ENCODE measurements at regions not wholly inside any gene's neighbourhood (a gene's known extent, or its start where the extent isn't known, plus 50 kb on each side); places are given as distances from the start of the nearest gene placed in this dataset.

DNA sequence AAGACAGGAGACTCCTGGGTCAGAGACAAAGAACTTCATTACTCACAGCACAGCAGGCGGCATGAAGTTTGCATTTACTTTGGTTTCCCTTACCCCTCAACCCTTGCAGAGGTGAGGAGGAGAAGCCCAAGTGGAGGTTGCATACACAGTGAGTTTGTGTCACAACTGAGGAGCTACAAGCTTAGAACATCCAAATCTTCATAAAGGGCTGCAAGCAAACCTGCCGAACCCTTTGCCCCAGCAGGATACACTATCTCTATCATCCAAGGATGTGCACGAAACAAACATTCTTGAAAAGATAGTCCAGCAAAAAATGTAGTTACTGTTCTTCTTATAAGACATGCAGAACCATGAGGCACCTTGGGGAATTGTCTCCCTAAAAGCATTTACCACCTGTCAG is 493.5 kb downstream of the SETD4 start:
- H3K4me3 Mint-ChIP-seq: no peak overlapping the region
- H3K27ac Mint-ChIP-seq (ENCODE audit: unreplicated experiment): no peak overlapping the region
- no peaks in the 10 kb centered on the region for H3K36me3 Mint-ChIP-seq (ENCODE audit: low read depth)
- DNase-seq (ENCODE audit: low read depth, low spot score): no peak
- TF ChIP-seq, protein P1, sequence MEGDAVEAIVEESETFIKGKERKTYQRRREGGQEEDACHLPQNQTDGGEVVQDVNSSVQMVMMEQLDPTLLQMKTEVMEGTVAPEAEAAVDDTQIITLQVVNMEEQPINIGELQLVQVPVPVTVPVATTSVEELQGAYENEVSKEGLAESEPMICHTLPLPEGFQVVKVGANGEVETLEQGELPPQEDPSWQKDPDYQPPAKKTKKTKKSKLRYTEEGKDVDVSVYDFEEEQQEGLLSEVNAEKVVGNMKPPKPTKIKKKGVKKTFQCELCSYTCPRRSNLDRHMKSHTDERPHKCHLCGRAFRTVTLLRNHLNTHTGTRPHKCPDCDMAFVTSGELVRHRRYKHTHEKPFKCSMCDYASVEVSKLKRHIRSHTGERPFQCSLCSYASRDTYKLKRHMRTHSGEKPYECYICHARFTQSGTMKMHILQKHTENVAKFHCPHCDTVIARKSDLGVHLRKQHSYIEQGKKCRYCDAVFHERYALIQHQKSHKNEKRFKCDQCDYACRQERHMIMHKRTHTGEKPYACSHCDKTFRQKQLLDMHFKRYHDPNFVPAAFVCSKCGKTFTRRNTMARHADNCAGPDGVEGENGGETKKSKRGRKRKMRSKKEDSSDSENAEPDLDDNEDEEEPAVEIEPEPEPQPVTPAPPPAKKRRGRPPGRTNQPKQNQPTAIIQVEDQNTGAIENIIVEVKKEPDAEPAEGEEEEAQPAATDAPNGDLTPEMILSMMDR (conservative IDR thresholded peaks at IDR 0.05): no peak
- H3K27me3 Mint-ChIP-seq (ENCODE audit: low read depth): no peaks in the 10 kb centered on the region
- H3K4me1 Mint-ChIP-seq: peaks cover 15% of the 10 kb centered on the region
- H3K9me3 Mint-ChIP-seq: peaks cover 5% of the 10 kb centered on the region

DNA sequence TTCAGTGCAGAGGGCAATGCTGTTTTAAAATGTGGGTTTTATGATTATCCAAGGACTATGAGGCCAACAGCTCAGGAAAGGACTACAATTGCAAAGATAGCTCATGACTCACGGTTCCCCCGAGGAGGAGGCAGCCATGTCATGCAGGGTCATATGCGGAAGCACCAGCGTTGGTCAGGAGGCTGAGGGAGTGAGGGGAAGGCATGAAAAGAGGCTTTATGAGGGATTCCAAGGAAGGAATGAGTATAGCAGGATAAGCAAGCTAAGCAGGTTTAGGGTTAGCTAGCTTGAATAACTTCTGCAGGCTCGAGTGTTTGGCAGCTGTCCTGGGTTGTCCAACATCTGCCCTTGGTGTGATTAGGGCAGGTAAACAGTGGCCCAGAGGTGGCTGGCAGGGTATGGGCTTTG is 495.1 kb downstream of the SETD4 start:
- Mint-ChIP-seq H3K27ac (ENCODE audit: unreplicated experiment) (peak overlapping the region; percentile 84), H3K4me1 (peaks cover 15% of the 10 kb centered on the region), H3K36me3 (ENCODE audit: low read depth) (no peaks in the 10 kb centered on the region), H3K27me3 (ENCODE audit: low read depth) (no peaks in the 10 kb centered on the region), H3K4me3 (no peak overlapping the region), H3K9me3 (peaks cover 5% of the 10 kb centered on the region)
- peak; percentile 4 for DNase-seq (ENCODE audit: low read depth, low spot score)
- TF ChIP-seq, protein P1 (conservative IDR thresholded peaks at IDR 0.05): no peak

DNA sequence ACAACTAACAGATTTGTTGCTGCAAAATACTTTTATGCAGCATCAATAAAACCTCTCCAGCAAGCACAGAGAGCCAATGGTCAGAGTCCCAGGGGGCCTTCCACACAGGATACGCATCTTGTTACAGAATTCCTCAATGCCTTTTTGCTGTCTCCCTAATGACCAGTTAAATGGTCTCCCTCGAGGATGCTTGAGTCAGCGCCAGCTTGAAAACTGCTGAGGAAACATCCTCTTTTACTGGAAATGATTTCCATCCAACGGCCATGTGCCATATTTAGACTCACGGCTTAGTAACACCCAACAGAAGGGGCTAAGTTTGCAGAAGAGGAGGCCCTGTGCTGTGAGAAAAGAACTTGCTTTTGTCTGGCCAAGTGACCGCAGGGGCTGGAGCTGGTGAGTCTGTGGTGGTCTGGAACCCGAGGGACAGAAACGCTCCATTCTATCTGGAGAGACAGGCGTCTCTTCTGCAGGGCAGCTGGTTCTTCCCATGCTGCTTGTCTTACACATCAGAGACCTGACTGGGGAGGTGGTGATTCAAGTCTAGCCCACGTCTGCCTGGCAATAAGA is 496.4 kb downstream of the SETD4 start:
- Mint-ChIP-seq H3K9me3 (peaks cover 5% of the 10 kb centered on the region), H3K27me3 (ENCODE audit: low read depth) (no peaks in the 10 kb centered on the region), H3K4me1 (peaks cover 15% of the 10 kb centered on the region), H3K36me3 (ENCODE audit: low read depth) (no peaks in the 10 kb centered on the region), H3K4me3 (no peak overlapping the region), H3K27ac (ENCODE audit: unreplicated experiment) (peak overlapping the region; percentile 3)
- TF ChIP-seq, protein P1 (conservative IDR thresholded peaks at IDR 0.05): no peak
- no peak for DNase-seq (ENCODE audit: low read depth, low spot score)

DNA sequence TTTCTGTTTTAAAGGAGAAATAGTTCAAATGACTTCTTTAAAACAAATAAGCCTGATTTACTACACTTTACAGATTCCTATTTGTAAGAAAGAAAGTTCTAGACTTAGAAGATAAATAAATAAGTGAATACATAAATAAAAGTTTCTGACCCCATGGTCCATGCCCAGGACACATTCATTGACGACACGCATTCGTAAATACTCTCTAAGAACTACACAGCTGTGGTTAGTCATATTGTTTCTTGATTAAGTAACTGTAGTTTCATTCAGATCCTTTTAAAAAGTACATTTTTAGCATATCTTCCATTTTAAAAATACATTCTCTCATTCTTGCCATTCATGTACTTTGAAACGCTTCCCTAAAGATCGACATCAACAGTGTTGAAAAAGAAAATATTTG is 497.4 kb downstream of the SETD4 start:
- TF ChIP-seq, protein P1 (conservative IDR thresholded peaks at IDR 0.05): no peak
- no peak for DNase-seq (ENCODE audit: low read depth, low spot score)
- no peaks in the 10 kb centered on the region for H3K27me3 Mint-ChIP-seq (ENCODE audit: low read depth)
- H3K4me3 Mint-ChIP-seq: no peak overlapping the region
- H3K36me3 Mint-ChIP-seq (ENCODE audit: low read depth): no peaks in the 10 kb centered on the region
- H3K9me3 Mint-ChIP-seq: peaks cover 5% of the 10 kb centered on the region
- no peak overlapping the region for H3K27ac Mint-ChIP-seq (ENCODE audit: unreplicated experiment)
- H3K4me1 Mint-ChIP-seq: peaks cover 15% of the 10 kb centered on the region

DNA sequence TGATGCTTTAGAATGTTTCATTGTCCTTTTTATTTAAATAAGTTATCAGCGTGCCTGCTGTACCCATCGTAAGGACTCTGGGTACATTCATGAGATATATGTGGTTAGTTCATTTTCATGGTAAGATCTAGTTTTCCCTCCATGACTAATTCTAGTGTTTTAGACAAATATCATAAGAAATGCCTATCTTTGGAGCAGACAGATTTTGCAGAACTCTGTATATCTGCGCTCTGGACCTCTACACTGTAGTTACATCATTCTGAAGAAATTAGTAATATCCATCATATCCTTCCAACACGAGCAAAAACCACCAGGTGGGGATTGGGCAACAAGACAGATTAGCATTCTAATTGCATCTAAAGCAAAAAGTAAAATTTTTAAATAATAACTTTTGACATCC is 499.2 kb downstream of the SETD4 start:
- TF ChIP-seq, protein P1 (conservative IDR thresholded peaks at IDR 0.05): no peak
- peaks cover 15% of the 10 kb centered on the region for H3K4me1 Mint-ChIP-seq
- H3K27me3 Mint-ChIP-seq (ENCODE audit: low read depth): no peaks in the 10 kb centered on the region
- H3K27ac Mint-ChIP-seq (ENCODE audit: unreplicated experiment): no peak overlapping the region
- H3K4me3 Mint-ChIP-seq: no peak overlapping the region
- H3K36me3 Mint-ChIP-seq (ENCODE audit: low read depth): no peaks in the 10 kb centered on the region
- H3K9me3 Mint-ChIP-seq: peaks cover 5% of the 10 kb centered on the region
- DNase-seq (ENCODE audit: low read depth, low spot score): no peak
